ENCODE measurements at regions not wholly inside any gene's neighbourhood (a gene's known extent, or its start where the extent isn't known, plus 50 kb on each side); places are given as distances from the start of the nearest gene placed in this dataset.

DNA sequence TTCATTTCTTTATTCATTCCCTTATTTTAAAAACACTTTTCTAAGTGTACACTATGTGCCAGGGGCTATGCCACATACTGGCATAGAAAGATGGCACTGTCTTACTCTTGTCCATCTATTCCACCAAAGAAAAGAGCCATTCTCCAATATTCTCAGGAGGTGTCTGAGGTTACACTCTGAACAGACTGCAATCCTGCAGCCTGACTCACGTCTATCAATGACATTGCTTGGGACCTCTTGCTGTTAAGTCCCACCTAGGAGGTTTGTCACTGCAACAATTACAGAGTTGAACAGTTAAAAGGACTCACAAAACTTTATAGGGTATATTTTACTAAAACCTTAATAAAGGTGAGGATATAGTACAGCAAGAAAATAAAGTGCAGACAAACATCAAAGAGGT lies 512.9 kb upstream of the HTR2A start:
- ChIA-PET CTCF (interaction anchor here (0.7 kb wide), 1 partner anchor 8 kb away, joined by 3 read pairs; no protein-coding TSS in a partner anchor), POLR2A (no interaction called here)
- Histone ChIP-seq H3K9ac (replicated peaks; ENCODE audit: extremely low read depth, insufficient read depth, low read length) (no peak overlapping the region), H3K27ac (ENCODE audit: insufficient read depth, low read depth, low read length) (no peak overlapping the region), H3K4me3 (replicated peaks in 1 of 3; ENCODE audit: insufficient read depth in 1 of 3, low read depth in 1 of 3, low read length in 3 of 3) (no peak overlapping the region), H3K36me3 (ENCODE audit: control insufficient read depth in 2 of 2, extremely low read depth in 1 of 2, insufficient read depth in 2 of 2, low read length in 2 of 2) (no peaks in the 10 kb centered on the region), H4K20me1 (replicated peaks; ENCODE audit: control insufficient read depth, extremely low read depth, insufficient read depth, low read length) (no peaks in the 10 kb centered on the region), H3K79me2 (ENCODE audit: control insufficient read depth, insufficient read depth, low read length) (no peaks in the 10 kb centered on the region), H3K27me3 (ENCODE audit: control insufficient read depth in 2 of 2, insufficient read depth in 2 of 2, low read length in 2 of 2) (no peaks in the 10 kb centered on the region), H3K9me1 (replicated peaks; ENCODE audit: control insufficient read depth, extremely low read depth, insufficient read depth, low read length) (no peaks in the 10 kb centered on the region), H3K4me2 (ENCODE audit: insufficient read depth, low read length) (no peak overlapping the region), H3K4me1 (ENCODE audit: control insufficient read depth, extremely low read depth, insufficient read depth, low read length) (no peaks in the 10 kb centered on the region), H2AFZ (ENCODE audit: low read depth, low read length) (no peak overlapping the region), H3K9me3 (replicated peaks; ENCODE audit: control insufficient read depth, insufficient read depth, low read length) (peaks cover 4% of the 10 kb centered on the region)
- FAIRE-seq, result no peak
- DNase-seq (ENCODE audit: low read depth, low spot score), result no peak
- dilution Hi-C loops (cut with MboI; ENCODE audit: extremely low pct_ligation_motif_present, low sequenced_read_pairs) (no loop called here), intact Hi-C loops (cut with micrococcal nuclease) (no loop called here)
- no TSS peak for BruUV-seq (replicated peaks)
- TF ChIP-seq JUN (IDR thresholded peaks at IDR 0.05; ENCODE audit: borderline replicate concordance, insufficient read depth, insufficient read length, low read depth) (no peak), POLR2A (IDR thresholded peaks at IDR 0.05; ENCODE audit: low read depth, low read length) (no peak), MYC (IDR thresholded peaks at IDR 0.05; ENCODE audit: low read depth, low read length) (no peak), GATA2 (IDR thresholded peaks at IDR 0.05; ENCODE audit: insufficient read depth, insufficient read length, low read depth, low read length) (no peak), FOS (IDR thresholded peaks at IDR 0.05; ENCODE audit: borderline replicate concordance, insufficient read depth, low read length) (no peak), POLR2AphosphoS5 (IDR thresholded peaks at IDR 0.05; ENCODE audit: insufficient read depth, low read depth, low read length) (no peak), EZH2 (IDR thresholded peaks at IDR 0.05; ENCODE audit: borderline replicate concordance, low read depth, low read length, severe bottlenecking) (no peak)
- TF ChIP-seq, protein P1, sequence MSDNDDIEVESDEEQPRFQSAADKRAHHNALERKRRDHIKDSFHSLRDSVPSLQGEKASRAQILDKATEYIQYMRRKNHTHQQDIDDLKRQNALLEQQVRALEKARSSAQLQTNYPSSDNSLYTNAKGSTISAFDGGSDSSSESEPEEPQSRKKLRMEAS (IDR thresholded peaks at IDR 0.05; ENCODE audit: insufficient read depth, insufficient read length), result no peak
- TF ChIP-seq, protein P2, sequence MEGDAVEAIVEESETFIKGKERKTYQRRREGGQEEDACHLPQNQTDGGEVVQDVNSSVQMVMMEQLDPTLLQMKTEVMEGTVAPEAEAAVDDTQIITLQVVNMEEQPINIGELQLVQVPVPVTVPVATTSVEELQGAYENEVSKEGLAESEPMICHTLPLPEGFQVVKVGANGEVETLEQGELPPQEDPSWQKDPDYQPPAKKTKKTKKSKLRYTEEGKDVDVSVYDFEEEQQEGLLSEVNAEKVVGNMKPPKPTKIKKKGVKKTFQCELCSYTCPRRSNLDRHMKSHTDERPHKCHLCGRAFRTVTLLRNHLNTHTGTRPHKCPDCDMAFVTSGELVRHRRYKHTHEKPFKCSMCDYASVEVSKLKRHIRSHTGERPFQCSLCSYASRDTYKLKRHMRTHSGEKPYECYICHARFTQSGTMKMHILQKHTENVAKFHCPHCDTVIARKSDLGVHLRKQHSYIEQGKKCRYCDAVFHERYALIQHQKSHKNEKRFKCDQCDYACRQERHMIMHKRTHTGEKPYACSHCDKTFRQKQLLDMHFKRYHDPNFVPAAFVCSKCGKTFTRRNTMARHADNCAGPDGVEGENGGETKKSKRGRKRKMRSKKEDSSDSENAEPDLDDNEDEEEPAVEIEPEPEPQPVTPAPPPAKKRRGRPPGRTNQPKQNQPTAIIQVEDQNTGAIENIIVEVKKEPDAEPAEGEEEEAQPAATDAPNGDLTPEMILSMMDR (IDR thresholded peaks at IDR 0.05; ENCODE audit: extremely low read depth in 1 of 2, insufficient read depth in 1 of 2, low read depth in 1 of 2, low read length in 2 of 2), result no peak
